Sciatic nerve (tissue), 2 donors: ENCODE measurements at regions not wholly inside any gene's neighbourhood (a gene's known extent, or its start where the extent isn't known, plus 50 kb on each side); places are given as distances from the start of the nearest gene placed in this dataset.

Experiments
- ATAC-seq: fragments of 200-7000 bp; cut with Tn5 transposase; one replicate; pipeline ENCODE4 v1.9.1; 2020; ENCODE audit warnings: mild to moderate bottlenecking, moderate library complexity
- DNase-seq: peaks from one replicate; pipeline ENCODE4 v3.0.0-alpha.2; 2020; ENCODE audit warnings: low spot score
- intact Hi-C: fragments of 100-400 bp; cut with DNase I; formaldehyde crosslinking; loops from one replicate; pipeline ENCODE4 v1.14.2; 2022
- donor health status: DM: no; HTN: no; CAD: no.
- donor health status: DM: no; HTN: no; CAD: no.

DNA sequence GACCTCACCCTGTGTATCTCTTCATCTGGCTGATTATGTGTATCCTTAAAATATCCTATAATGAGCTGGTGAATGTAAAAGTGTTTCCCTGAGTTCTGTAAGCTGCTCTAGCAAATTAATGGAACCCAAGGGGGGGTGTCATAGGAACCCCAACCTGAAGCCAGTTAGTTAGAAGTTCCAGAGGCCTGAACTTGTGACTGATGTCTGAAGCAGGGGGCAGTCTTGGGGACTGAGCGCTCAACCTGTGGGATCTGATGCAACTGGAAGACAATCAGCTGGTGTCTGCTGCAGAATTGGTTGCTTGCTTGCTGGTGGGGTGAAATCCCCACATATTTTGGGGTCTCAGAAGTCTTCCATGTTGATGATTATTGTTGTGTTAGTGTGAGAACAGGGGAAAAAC is 75.7 kb upstream of the NKD1 start:
- DNase-seq, result peak; percentile 6
- intact Hi-C loops, result no loop called here
- no peak for ATAC-seq

DNA sequence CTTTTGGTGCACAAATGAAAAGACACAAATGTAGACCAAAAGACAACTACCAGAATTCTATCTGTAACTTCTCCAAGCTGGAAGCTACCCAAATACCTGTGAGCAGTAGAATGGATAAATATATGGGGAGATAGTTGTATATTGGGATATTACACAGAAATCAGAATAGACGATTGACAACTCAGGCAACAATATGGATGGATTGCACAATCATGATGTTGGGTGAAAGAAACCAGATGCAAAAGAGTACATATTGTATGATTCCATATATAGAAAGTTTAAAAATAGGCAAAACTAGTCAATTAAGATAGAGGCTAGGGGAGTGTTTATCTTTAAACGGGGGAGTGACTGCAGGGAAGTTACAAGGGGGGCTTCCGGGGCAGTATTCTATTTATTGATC is 77.5 kb upstream of the NKD1 start:
- DNase-seq, result no peak
- intact Hi-C loops, result no loop called here
- no peak for ATAC-seq

DNA sequence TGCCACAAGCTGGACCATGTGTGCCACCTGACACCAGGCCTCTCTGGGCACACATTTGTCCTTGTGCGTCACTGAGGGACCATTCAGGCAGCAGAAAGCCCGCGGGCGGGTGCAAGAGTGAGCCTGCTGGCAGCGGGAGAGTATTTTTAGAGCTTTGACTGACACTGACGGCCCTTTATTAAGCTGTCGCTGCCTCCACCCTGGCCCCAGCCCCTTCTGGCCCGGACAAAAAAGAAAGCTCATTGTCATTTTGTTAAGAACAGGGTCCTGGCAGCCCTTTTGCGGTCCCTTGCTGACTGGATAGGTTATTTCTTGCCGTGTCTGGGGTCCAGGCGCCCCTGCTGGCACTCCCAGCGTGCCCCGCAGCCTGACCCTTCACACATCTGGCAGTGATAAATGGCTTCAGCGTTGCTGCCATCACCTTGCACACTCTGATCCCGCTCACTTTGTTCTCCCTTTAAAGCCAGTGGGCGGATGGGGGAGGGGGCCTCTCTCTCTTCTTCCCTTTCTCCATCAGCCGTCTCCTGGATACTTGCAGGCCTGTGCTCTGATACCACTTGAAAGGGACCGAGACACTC is 78.4 kb upstream of the NKD1 start:
- intact Hi-C loops, result no loop called here
- ATAC-seq (no peak), DNase-seq (peak; percentile 35)

DNA sequence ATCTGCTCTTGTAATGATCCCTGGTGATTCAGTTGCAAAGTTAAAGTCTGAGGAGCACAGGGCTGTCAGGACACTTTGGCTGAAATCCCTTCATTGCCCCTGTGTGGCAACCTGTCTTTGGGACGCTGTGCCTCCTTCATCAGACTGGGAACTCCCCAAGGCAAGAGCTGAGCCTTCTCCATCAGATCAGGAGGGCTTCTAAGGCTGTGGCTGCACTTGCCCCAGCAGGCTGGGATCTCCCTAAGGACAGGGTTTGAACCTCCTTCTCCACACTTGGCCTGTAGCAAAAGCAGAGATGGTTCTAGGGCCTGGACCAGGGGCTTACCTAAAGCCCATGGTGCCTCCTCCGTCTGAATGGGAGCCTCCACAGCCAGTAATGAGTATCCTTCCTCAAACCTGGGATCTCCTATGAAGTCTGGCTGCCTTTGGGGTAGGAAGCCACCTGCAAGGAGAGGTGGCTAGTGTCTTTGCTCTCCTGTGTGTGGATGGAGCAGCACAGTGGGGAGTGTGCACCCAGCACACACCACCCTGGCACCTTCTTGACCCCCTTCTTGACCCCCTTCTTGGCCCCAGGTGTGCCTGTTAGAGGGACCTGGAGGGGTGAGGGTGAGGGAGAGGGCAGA is 79.0 kb upstream of the NKD1 start:
- intact Hi-C loops, result no loop called here
- DNase-seq (peak; percentile 33), ATAC-seq (no peak)

DNA sequence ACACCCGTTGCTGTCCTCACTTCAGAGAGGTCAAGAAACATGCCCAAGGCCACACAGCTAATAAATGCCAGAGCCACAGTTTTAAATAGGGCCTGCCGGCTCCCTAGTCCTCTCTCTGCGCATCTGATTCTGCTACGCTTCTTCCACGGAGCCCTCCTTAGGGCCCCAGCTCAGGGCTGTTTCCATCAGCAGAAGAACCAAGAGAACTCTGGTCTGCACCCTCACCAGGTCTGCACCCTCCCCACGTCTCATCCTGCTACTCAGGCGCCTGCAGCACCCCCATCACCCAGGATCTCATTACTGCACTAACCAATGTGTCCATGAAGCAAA is 79.5 kb upstream of the NKD1 start:
- DNase-seq, result no peak
- intact Hi-C loops, result no loop called here
- no peak for ATAC-seq

DNA sequence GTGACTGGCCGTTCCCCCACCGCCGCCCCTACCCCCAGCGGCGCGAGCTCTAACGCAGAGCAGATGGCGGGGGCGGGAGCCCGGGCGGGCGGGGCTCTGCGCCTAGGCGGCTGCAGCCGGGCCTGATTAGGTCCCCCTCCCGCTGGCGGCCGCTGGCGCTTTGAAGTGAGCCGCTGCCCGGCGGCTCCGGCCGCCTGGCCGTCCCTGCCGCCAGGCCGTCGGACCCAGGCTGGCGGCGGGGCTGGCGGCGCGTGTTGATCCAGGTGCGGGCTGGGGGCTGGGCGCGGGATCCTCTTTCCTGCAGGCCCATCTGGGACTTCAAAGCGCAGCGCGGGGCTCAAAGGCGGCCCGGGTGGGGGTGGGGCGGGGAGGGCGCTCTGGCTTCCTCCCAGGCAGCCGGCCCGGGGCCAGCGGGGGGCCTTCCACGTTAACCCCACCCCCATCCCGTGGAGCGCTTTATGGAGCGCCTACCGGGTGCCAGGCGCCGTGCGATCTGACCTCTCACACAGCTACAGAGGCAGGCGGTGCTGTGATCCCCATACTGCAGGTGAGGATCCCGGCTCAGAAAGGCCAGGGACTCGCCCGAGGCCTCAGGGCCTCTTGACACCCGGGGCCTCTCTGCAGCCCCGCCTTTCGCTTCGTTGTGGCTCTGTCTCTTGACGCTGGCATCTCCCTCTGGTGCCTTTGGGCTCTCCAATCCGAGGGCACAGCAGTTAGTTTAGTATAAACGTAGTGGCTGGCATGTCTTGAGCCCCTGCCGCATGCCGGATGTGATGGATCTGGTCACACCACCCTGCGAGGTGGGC is 80.0 kb upstream of the NKD1 start:
- DNase-seq (no peak), ATAC-seq (peak; percentile 34)
- intact Hi-C loops, result no loop called here

DNA sequence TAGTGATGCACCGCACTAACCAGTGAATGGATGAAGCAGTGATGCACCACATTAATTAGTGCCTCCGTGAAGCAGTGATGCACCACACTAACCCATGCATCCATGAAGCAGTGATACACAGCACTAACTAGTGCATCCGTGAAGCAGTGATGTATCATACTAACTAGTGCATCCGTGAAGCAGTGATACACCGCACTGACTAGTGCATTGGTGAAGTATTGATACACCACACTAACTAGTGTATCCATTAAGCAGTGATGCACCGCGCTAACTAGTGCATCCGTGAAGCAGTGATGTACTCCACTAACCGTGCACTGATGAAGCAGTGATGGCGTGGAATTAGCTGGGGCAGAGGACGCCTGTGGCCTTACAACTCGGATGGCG is 80.6 kb upstream of the NKD1 start:
- DNase-seq (no peak), ATAC-seq (no peak)
- intact Hi-C loops, result no loop called here

DNA sequence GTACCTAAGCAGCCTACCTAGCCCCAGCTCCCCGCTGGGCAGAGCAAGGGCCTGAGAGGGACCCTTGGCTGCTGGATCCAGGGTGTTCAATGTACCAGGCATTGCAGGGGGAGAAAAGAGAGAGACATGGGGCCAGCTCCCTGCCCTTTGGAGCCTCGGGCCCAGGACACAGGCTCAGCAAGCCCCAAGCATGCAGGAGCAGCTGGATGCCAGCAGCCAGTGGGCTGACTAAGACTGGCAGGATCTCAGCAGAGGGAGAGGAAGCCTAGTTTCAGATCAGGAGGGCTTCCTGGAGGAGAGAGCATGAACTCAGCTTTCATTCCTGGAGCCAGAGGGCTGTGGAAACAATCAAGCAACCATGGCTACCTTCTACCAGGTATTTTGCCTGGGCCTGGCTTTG is 82.0 kb upstream of the NKD1 start:
- ATAC-seq (no peak), DNase-seq (peak; percentile 23)
- intact Hi-C loops, result no loop called here

DNA sequence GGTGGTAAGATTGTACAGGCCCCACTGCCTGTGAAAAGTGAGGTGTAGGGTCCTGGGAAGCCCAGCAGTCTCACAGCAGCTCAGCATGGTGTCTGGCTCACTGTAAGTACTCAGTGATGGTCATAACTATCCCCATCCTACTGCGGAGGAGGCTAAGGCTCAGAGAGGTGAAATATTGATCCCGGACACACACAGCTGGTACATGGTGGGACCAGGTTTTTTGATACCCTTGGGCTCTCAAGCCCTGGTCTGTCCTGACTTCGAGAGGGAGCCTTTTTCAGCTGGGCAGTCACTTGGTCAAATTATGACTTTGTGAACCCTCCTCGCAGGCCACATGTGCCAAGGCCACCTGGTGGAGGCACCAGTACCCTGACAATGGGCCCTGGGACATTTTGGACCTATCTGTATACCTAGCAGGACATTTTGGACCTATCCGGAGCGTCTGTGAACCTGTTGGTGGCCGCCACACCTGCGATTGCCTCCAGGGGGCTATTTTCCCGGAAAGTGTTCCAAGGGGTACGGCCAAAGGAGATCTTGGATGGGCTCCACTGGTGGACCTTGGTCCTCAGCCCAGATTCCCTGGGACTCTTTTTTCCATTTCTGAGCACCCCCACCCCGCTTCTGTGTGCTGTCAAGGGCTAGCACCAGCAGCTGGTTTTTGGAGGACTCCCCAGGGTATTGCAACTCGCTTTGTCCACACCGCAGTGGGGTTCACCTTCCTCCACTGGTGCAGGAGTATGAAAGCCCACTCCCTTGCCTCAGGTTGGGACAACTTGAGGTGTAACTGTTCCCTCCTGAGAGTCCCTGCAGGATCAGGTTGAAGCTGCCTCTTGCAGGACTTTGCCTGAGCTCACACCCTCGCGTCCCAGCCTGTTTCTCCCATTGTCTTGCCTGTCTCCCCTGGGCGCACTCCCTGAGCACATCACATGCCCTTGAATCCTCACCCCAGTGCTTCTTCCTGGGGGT is 83.6 kb upstream of the NKD1 start:
- no peak for ATAC-seq
- DNase-seq, result peak; percentile 36
- intact Hi-C loops, result no loop called here

DNA sequence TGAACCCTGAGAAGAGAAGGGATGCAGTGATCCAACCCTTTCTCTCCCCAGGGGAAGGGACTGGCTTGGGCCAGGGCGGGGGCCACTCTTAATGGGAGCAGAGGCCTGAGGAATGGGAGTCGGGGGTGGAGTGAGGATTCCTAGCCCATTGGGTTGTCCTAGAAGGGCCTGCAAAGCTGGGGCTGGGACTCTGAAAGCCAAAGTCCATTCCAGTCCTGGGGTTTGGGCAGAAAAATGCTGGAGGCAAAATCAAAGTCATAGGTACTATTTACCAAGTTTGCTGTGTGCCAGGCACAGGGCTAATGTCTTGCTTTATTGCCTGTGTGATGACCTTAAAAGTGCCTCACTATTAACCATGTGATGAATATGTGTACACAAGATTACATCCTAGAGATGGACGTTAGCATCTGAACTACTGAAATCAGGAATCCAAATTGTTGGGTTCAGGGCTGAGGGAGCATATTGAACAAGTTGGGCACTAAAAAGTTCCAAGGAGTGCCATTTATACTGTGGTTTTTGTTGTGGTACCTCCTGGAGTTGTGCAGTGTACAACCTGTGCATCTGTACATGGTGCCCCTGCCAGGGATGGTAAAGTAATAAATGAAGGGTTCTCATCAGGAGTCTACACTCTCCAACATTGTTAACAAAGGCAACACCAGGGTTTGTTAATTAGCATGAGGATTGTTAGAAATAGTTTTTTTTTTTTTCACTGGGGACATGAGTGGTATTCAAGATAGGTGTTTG is 84.4 kb upstream of the NKD1 start:
- ATAC-seq (no peak), DNase-seq (peak; percentile 38)
- intact Hi-C loops, result no loop called here

DNA sequence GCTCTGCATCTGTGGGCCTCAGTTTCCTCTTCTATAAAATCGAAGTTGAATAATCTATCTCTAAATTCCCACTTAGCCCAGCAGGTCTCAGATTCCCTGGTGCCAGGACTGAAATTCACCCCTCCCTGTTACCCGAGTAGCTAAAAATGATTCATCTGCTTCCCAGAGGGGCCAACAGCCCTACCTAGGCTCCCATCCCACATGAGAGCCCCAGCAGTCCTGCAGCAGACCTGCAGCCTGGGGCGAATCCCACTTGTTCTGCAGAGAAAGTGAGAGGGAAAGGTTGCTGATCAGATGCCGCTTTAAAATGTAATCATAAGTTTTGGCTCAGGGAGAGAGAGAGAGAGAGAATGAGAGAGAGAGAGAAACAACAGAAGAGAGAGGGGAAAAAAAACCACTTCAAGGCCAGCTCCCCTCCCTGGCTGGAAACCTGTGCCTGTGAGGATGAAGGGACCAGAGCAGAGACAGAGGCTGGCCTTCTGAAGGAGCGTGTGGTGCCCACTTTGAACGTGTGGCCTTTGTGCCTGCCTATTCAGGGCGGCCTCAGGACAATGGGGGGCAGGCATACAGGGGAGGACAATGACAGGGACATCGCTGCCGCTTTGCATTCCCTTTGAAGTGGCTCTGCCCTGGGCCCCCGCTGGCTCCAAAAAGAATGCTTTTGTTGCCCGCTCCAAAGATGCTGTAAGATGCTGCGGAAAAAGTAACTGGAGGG is 85.2 kb upstream of the NKD1 start:
- ATAC-seq, result no peak
- DNase-seq, result peak; percentile 38
- intact Hi-C loops, result no loop called here

DNA sequence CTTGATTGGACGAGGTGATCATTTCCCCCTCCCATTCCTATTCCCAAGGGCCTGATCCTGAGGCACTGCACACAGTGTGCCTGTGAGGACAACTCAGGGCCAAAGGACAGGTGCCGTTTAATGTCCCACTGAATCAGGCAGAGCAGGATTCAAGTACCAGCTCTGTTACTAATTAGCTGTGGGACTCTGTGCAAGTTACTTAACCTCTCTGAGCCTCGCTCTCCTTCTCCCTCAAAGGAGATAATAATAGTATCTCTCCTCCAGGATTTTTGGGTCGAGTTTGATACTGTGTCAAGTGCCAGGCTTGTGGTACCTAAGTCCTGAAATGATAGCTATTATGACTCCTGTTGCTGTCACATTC is 86.8 kb upstream of the NKD1 start:
- no peak for ATAC-seq
- DNase-seq, result no peak
- intact Hi-C loops, result no loop called here

DNA sequence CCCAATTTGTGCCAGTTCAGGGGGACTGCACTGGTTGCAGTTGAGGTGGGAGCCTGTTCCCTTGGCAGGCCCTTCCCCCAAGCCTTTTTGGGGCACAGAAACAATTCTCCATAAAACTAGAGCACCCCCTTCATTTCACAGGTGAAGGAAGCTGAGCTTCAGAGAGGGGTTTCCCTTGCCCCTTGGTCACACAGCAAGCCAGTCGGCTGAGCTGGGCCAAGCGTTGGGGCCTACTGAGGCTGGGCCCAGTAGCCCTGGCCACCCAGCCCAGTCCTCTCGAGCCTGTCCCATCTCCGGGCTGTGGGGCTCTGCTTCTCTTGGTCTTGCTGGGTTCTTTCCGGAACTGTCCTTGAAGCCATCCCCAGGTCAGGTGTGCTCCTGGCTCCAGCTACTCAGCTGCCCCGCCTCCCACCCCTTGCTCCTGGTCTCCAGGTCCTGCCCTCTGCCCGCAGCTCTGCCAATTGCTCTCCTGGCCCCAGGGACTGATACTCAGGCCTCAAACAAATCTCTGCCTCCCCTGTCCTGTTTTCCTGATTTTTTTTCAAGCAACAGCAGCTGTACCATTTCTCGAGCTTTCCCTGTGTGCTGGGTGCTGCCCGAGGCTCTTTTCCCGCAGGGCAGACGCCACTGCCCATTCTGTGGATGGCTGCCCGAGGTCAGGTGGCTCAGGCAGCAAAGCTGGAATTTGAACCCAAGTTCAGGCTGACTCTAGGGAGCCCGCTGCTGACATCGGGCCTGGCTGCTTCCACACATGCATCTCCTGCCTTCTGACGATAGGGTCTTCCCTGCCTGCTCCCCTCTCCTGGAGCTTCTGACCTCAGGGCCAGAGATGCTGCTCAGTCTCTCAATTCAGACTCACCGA is 87.4 kb upstream of the NKD1 start:
- intact Hi-C loops, result no loop called here
- DNase-seq (peak; percentile 35), ATAC-seq (no peak)

DNA sequence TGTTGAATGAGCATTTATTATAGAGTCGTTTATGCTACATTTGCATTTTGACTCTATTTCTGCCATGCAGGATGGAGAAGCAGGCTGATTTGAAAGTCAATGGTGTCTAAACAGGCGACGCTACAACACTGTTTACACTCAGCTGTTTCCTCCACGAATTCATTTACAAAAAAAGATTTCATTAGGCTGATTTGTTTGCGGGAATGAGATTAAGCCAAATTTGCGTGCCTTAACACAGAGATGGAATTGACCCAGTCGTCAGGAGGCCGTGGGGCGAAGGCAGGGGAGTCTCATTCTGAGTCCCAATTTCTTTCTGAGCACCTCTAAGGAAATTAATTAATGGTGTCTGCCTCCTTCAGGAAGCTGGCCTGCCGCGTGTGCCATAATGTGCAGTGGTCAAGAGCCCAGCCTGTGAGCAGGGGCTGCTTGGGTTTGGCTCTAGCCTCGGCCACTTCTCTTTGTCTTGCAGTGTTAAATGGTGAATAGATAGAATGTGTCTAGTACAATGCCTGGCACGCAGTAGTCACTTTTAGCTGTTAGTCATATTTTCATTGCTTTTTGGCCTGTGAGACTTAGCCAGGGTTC is 88.6 kb upstream of the NKD1 start:
- ATAC-seq (no peak), DNase-seq (no peak)
- intact Hi-C loops, result no loop called here

DNA sequence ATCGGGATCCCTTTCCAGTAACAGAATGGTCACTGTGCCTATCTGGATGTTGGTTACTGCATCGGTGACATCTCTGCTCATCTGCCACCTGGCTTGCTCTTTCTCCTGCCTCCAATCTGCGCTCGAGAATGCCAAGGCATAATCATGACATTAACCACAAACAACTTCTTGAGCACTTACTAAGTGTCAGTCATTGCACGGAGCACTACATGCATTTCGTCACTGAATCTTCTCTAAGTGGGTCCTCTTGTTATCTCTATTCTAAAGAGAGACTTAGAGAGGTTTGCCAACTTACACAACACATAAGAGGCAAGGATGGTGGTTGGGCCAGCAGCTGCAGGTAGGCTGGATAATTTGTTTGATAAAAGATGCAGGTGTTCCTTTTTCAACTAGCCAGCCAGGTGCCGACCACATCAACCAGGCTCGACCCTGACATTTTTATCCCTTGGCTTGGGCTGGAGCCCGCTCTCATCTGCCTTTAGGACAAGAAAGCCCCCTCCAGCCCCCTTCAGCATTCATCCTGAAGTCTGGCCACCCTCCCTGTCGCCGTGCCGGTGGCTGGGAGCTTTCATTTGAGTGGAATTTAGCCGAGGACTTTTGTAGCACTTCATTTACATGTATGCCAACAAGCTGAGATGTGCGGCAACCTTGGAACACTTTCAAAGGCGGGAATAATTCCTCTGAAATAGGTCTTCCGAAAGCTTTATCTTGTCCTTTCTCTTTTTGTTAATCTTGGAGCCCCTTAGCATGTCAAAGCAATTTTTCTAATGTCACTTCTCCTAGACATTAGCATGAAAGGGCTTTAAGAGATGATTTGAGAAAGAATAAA is 89.3 kb upstream of the NKD1 start:
- DNase-seq (no peak), ATAC-seq (no peak)
- intact Hi-C loops, result no loop called here

DNA sequence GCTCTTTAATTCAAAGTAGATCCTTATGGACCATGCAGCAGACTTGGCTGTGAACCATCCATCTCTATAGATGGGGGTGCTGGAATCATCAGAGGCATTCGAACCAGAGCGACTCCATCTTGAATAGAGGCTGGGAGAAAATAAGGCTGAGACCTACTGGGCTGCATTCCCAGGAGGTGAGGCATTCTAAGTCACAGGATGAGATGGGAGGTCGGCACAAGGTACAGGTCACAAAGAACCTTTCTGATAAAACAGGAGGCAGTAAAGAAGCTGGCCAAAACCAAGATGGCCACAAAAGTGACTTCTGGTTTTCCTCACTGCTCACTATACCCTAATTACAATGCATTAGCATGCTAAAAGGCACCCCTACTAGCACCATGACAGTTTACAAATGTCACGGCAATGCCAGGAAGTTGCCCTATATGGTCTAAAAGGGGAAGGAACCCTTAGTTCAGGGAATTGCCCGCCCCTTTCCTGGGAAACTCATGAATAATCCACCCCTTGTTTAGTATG is 89.2 kb upstream of the BRD7 start:
- intact Hi-C loops, result no loop called here
- ATAC-seq (no peak), DNase-seq (no peak)
